IPS-18a (cell line): ENCODE measurements at regions not wholly inside any gene's neighbourhood (a gene's known extent, or its start where the extent isn't known, plus 50 kb on each side); places are given as distances from the start of the nearest gene placed in this dataset.
A peak's percentile ranks its signal among the peaks of the same experiment; 100 is the strongest.

ENCODE experiments used
- H3K27ac ChIP-seq: one replicate; pipeline ENCODE4 v1.5.1; 2013; ENCODE audit warnings: low read length
- H3K27me3 ChIP-seq: one replicate; pipeline ENCODE4 v1.6.1; 2013; ENCODE audit warnings: mild to moderate bottlenecking, low read length; ENCODE audit not compliant: control insufficient read depth, insufficient read depth
- H3K36me3 ChIP-seq: one replicate; pipeline ENCODE4 v1.6.1; 2013; ENCODE audit warnings: low read depth, low read length; ENCODE audit not compliant: control insufficient read depth
- H3K4me1 ChIP-seq: one replicate; pipeline ENCODE4 v1.6.1; 2013; ENCODE audit warnings: low read depth, low read length; ENCODE audit not compliant: control insufficient read depth
- H3K4me3 ChIP-seq: one replicate; pipeline ENCODE4 v1.5.1; 2013; ENCODE audit warnings: low read length
- H3K9ac ChIP-seq: one replicate; pipeline ENCODE4 v1.6.1; 2013; ENCODE audit warnings: mild to moderate bottlenecking, low read length, moderate library complexity
- H3K9me3 ChIP-seq: one replicate; pipeline ENCODE4 v1.6.1; 2013; ENCODE audit warnings: low read depth, low read length; ENCODE audit not compliant: control insufficient read depth

- Histone ChIP-seq H3K4me1 (peaks cover under 1% of the 10 kb centered on the region), H3K36me3 (no peaks in the 10 kb centered on the region), H3K27ac (no peak overlapping the region), H3K9me3 (no peaks in the 10 kb centered on the region), H3K4me3 (no peak overlapping the region), H3K9ac (no peak overlapping the region), H3K27me3 (peaks cover 5% of the 10 kb centered on the region)
Observed at GRCh38 chr16:48817032-48817431, 207.1 kb upstream of the N4BP1 start.

- H3K4me1 ChIP-seq: peaks cover 4% of the 10 kb centered on the region
- no peak overlapping the region for H3K4me3 ChIP-seq
- H3K27ac ChIP-seq: no peak overlapping the region
- H3K9ac ChIP-seq: no peak overlapping the region
- peaks cover 11% of the 10 kb centered on the region for H3K27me3 ChIP-seq
- no peaks in the 10 kb centered on the region for H3K9me3 ChIP-seq
- H3K36me3 ChIP-seq: no peaks in the 10 kb centered on the region
Observed at GRCh38 chr16:48816393-48816792, 206.4 kb upstream of the N4BP1 start.

GRCh38 chr16:48814994-48815393 is 205.0 kb upstream of the N4BP1 start:
- H3K4me3 ChIP-seq: no peak overlapping the region
- H3K9ac ChIP-seq: no peak overlapping the region
- H3K4me1 ChIP-seq: peaks cover 4% of the 10 kb centered on the region
- H3K27me3 ChIP-seq: peaks cover 25% of the 10 kb centered on the region
- H3K27ac ChIP-seq: no peak overlapping the region
- H3K9me3 ChIP-seq: no peaks in the 10 kb centered on the region
- H3K36me3 ChIP-seq: no peaks in the 10 kb centered on the region

- Histone ChIP-seq H3K27ac (no peak overlapping the region), H3K36me3 (no peaks in the 10 kb centered on the region), H3K9me3 (no peaks in the 10 kb centered on the region), H3K27me3 (peaks cover 40% of the 10 kb centered on the region), H3K9ac (no peak overlapping the region), H3K4me1 (peaks cover 4% of the 10 kb centered on the region), H3K4me3 (no peak overlapping the region)
Observed at GRCh38 chr16:48813485-48813884, 203.5 kb upstream of the N4BP1 start.

- H3K27ac ChIP-seq: no peak overlapping the region
- no peak overlapping the region for H3K9ac ChIP-seq
- no peaks in the 10 kb centered on the region for H3K9me3 ChIP-seq
- peaks cover 42% of the 10 kb centered on the region for H3K27me3 ChIP-seq
- H3K36me3 ChIP-seq: no peaks in the 10 kb centered on the region
- no peak overlapping the region for H3K4me3 ChIP-seq
- H3K4me1 ChIP-seq: peaks cover 4% of the 10 kb centered on the region
Observed at GRCh38 chr16:48812856-48813255, 202.9 kb upstream of the N4BP1 start.

- H3K9me3 ChIP-seq: no peaks in the 10 kb centered on the region
- H3K27me3 ChIP-seq: peaks cover 42% of the 10 kb centered on the region
- H3K9ac ChIP-seq: no peak overlapping the region
- H3K4me3 ChIP-seq: peak overlapping the region; percentile 55
- H3K4me1 ChIP-seq: peaks cover 4% of the 10 kb centered on the region
- H3K36me3 ChIP-seq: no peaks in the 10 kb centered on the region
- H3K27ac ChIP-seq: no peak overlapping the region
Observed at GRCh38 chr16:48811478-48811877, 201.5 kb upstream of the N4BP1 start.

GRCh38 chr16:48810803-48811453 is 200.9 kb upstream of the N4BP1 start:
- peaks cover 4% of the 10 kb centered on the region for H3K4me1 ChIP-seq
- peaks cover 42% of the 10 kb centered on the region for H3K27me3 ChIP-seq
- no peaks in the 10 kb centered on the region for H3K9me3 ChIP-seq
- no peaks in the 10 kb centered on the region for H3K36me3 ChIP-seq
- peak overlapping the region; percentile 55 for H3K4me3 ChIP-seq
- no peak overlapping the region for H3K9ac ChIP-seq
- H3K27ac ChIP-seq: no peak overlapping the region

- Histone ChIP-seq H3K27ac (no peak overlapping the region), H3K9ac (no peak overlapping the region), H3K4me3 (peak overlapping the region; percentile 55), H3K9me3 (no peaks in the 10 kb centered on the region), H3K27me3 (peaks cover 42% of the 10 kb centered on the region), H3K36me3 (no peaks in the 10 kb centered on the region), H3K4me1 (peaks cover 4% of the 10 kb centered on the region)
Observed at GRCh38 chr16:48810436-48810802, 200.4 kb upstream of the N4BP1 start.

- H3K36me3 ChIP-seq: no peaks in the 10 kb centered on the region
- no peak overlapping the region for H3K27ac ChIP-seq
- peaks cover 2% of the 10 kb centered on the region for H3K4me1 ChIP-seq
- H3K27me3 ChIP-seq: no peaks in the 10 kb centered on the region
- no peak overlapping the region for H3K4me3 ChIP-seq
- no peak overlapping the region for H3K9ac ChIP-seq
- H3K9me3 ChIP-seq: no peaks in the 10 kb centered on the region
Observed at GRCh38 chr16:48790151-48790550, 180.2 kb upstream of the N4BP1 start.

GRCh38 chr16:48788475-48788874 is 178.5 kb upstream of the N4BP1 start:
- Histone ChIP-seq H3K4me3 (no peak overlapping the region), H3K27ac (no peak overlapping the region), H3K27me3 (no peaks in the 10 kb centered on the region), H3K9ac (no peak overlapping the region), H3K36me3 (no peaks in the 10 kb centered on the region), H3K9me3 (no peaks in the 10 kb centered on the region), H3K4me1 (no peaks in the 10 kb centered on the region)

GRCh38 chr16:48745541-48745940 is 135.6 kb upstream of the N4BP1 start:
- no peak overlapping the region for H3K27ac ChIP-seq
- H3K9me3 ChIP-seq: no peaks in the 10 kb centered on the region
- no peaks in the 10 kb centered on the region for H3K4me1 ChIP-seq
- H3K4me3 ChIP-seq: no peak overlapping the region
- no peaks in the 10 kb centered on the region for H3K36me3 ChIP-seq
- H3K9ac ChIP-seq: no peak overlapping the region
- H3K27me3 ChIP-seq: no peaks in the 10 kb centered on the region

- Histone ChIP-seq H3K9ac (no peak overlapping the region), H3K27me3 (no peaks in the 10 kb centered on the region), H3K36me3 (no peaks in the 10 kb centered on the region), H3K9me3 (no peaks in the 10 kb centered on the region), H3K4me3 (no peak overlapping the region), H3K27ac (no peak overlapping the region), H3K4me1 (no peaks in the 10 kb centered on the region)
Observed at GRCh38 chr16:48740964-48741363, 131.0 kb upstream of the N4BP1 start.
